ENCODE measurements at regions not wholly inside any gene's neighbourhood (a gene's known extent, or its start where the extent isn't known, plus 50 kb on each side); places are given as distances from the start of the nearest gene placed in this dataset.
"Not testable (repeated sequence)": the region's sequence is repeated elsewhere in the genome, so short reads cannot be mapped to it uniquely, and the experiment has no call there.

- TF ChIP-seq CTCF (IDR thresholded peaks at IDR 0.05 in 2 of 3, conservative IDR thresholded peaks at IDR 0.05 in 1 of 3; ENCODE audit: control insufficient read depth in 2 of 3, extremely low read depth in 1 of 3, insufficient read depth in 1 of 3, low read depth in 3 of 3, low read length in 3 of 3); ASH2L (IDR thresholded peaks at IDR 0.05; ENCODE audit: borderline replicate concordance, low read depth); USF2 (IDR thresholded peaks at IDR 0.05; ENCODE audit: borderline replicate concordance, low read depth, low read length); EP300 (IDR thresholded peaks at IDR 0.05; ENCODE audit: borderline replicate concordance in 1 of 2, control insufficient read depth in 1 of 2, low read depth in 2 of 2, low read length in 2 of 2): not testable (repeated sequence)
Observed at GRCh38 chr16:33913601-33914000, 454.2 kb downstream of the TP53TG3F start.
